HL-60 (cell line): ENCODE measurements at regions not wholly inside any gene's neighbourhood (a gene's known extent, or its start where the extent isn't known, plus 50 kb on each side); places are given as distances from the start of the nearest gene placed in this dataset.

Source experiments
- GABPA ChIP-seq: IDR thresholded peaks from 2 replicates; pipeline ENCODE4 v1.6.1; 2012; ENCODE audit warnings: low read depth
- POLR2AphosphoS5 ChIP-seq: IDR thresholded peaks from 2 replicates; pipeline ENCODE4 v1.6.1; 2012; ENCODE audit warnings: low read depth
- SPI1 ChIP-seq: IDR thresholded peaks from 2 replicates; pipeline ENCODE4 v1.6.1; 2012; ENCODE audit warnings: low read depth, mild to moderate bottlenecking, borderline replicate concordance
- TF ChIP-seq, protein P1 (sequence below): IDR thresholded peaks from one replicate; pipeline ENCODE4 v1.5.1; 2011; ENCODE audit warnings: low read length, control low read depth, inconsistent platforms; ENCODE audit not compliant: insufficient read depth
- TF ChIP-seq, protein P2 (sequence below): IDR thresholded peaks from 2 replicates; pipeline ENCODE4 v1.6.1; 2012; ENCODE audit warnings: low read depth; ENCODE audit not compliant: insufficient replicate concordance

- TF ChIP-seq, protein P1, sequence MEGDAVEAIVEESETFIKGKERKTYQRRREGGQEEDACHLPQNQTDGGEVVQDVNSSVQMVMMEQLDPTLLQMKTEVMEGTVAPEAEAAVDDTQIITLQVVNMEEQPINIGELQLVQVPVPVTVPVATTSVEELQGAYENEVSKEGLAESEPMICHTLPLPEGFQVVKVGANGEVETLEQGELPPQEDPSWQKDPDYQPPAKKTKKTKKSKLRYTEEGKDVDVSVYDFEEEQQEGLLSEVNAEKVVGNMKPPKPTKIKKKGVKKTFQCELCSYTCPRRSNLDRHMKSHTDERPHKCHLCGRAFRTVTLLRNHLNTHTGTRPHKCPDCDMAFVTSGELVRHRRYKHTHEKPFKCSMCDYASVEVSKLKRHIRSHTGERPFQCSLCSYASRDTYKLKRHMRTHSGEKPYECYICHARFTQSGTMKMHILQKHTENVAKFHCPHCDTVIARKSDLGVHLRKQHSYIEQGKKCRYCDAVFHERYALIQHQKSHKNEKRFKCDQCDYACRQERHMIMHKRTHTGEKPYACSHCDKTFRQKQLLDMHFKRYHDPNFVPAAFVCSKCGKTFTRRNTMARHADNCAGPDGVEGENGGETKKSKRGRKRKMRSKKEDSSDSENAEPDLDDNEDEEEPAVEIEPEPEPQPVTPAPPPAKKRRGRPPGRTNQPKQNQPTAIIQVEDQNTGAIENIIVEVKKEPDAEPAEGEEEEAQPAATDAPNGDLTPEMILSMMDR = no peak
- TF ChIP-seq POLR2AphosphoS5 (no peak), SPI1 (no peak), GABPA (no peak)
- TF ChIP-seq, protein P2, sequence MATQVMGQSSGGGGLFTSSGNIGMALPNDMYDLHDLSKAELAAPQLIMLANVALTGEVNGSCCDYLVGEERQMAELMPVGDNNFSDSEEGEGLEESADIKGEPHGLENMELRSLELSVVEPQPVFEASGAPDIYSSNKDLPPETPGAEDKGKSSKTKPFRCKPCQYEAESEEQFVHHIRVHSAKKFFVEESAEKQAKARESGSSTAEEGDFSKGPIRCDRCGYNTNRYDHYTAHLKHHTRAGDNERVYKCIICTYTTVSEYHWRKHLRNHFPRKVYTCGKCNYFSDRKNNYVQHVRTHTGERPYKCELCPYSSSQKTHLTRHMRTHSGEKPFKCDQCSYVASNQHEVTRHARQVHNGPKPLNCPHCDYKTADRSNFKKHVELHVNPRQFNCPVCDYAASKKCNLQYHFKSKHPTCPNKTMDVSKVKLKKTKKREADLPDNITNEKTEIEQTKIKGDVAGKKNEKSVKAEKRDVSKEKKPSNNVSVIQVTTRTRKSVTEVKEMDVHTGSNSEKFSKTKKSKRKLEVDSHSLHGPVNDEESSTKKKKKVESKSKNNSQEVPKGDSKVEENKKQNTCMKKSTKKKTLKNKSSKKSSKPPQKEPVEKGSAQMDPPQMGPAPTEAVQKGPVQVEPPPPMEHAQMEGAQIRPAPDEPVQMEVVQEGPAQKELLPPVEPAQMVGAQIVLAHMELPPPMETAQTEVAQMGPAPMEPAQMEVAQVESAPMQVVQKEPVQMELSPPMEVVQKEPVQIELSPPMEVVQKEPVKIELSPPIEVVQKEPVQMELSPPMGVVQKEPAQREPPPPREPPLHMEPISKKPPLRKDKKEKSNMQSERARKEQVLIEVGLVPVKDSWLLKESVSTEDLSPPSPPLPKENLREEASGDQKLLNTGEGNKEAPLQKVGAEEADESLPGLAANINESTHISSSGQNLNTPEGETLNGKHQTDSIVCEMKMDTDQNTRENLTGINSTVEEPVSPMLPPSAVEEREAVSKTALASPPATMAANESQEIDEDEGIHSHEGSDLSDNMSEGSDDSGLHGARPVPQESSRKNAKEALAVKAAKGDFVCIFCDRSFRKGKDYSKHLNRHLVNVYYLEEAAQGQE = no peak
These were observed 173.7 kb upstream of the PRPS1L1 start for GRCh38 chr7:18201350-18201749.
